AG09319 (cell line): ENCODE measurements at regions not wholly inside any gene's neighbourhood (a gene's known extent, or its start where the extent isn't known, plus 50 kb on each side); places are given as distances from the start of the nearest gene placed in this dataset.

Experiments used
- DNase-seq: peaks from one replicate; pipeline ENCODE4 v3.0.0-alpha.2; 2010; ENCODE audit warnings: low read depth; ENCODE audit errors: extremely low read depth
- TF ChIP-seq, protein P1 (sequence below): IDR thresholded peaks from 2 replicates; pipeline ENCODE4 v1.5.1; 2011; ENCODE audit warnings: low read depth, mild to moderate bottlenecking, inconsistent platforms, low read length, moderate library complexity

DNA sequence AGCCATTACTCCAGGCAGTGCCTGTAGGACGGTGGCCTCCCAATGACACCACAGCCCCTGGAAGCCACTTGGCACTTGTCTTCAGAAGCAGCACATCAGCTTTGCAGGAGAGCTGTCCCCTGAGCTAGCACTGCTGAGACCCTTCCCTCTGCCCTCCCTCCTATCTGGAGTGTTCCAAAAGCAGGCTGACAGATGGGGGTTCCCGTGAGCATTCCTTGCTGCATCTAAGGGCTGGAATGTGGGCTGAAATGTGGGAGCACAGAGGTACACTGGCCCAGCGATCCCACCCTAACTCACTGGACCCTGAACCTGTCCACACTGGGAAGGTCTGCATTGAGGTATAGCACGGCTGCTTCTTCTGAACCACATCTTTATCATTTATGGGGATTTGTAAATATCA, 230.1 kb downstream of the ANAPC1 start:
- DNase-seq = no peak
- TF ChIP-seq, protein P1, sequence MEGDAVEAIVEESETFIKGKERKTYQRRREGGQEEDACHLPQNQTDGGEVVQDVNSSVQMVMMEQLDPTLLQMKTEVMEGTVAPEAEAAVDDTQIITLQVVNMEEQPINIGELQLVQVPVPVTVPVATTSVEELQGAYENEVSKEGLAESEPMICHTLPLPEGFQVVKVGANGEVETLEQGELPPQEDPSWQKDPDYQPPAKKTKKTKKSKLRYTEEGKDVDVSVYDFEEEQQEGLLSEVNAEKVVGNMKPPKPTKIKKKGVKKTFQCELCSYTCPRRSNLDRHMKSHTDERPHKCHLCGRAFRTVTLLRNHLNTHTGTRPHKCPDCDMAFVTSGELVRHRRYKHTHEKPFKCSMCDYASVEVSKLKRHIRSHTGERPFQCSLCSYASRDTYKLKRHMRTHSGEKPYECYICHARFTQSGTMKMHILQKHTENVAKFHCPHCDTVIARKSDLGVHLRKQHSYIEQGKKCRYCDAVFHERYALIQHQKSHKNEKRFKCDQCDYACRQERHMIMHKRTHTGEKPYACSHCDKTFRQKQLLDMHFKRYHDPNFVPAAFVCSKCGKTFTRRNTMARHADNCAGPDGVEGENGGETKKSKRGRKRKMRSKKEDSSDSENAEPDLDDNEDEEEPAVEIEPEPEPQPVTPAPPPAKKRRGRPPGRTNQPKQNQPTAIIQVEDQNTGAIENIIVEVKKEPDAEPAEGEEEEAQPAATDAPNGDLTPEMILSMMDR = no peak

- DNase-seq = no peak
- TF ChIP-seq, protein P1 = no peak
Observed at GRCh38 chr2:111654829-111655228, 229.2 kb downstream of the ANAPC1 start.

DNA sequence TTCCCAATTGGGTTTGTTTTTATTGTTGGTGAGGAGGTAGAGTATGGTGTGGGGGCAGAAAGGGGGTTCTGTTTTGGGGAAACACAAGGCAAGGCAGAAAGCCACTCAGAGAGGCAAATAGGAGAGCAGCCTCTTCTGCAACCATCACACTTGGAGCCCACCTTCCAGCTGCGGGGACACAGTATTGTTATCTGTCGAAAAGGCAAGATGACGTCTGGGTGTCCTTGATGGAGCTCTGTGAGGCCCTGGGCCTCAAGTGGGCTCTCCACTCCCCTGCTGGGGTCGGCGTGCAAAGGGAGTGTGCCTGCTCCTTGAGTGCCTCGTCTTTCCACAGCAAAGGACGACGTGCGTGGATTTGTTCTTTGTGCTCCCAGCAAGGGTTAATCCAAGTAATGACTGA, 227.6 kb downstream of the ANAPC1 start:
- TF ChIP-seq, protein P1 = no peak

GRCh38 chr2:111656894-111657293, 227.1 kb downstream of the ANAPC1 start:
- DNase-seq = no peak
- TF ChIP-seq, protein P1 = no peak

More for the DNA sequence above, 227.6 kb downstream of the ANAPC1 start:
- DNase-seq = no peak

GRCh38 chr2:111657351-111657975, 226.5 kb downstream of the ANAPC1 start:
- TF ChIP-seq, protein P1 = no peak
- DNase-seq = no peak

DNA sequence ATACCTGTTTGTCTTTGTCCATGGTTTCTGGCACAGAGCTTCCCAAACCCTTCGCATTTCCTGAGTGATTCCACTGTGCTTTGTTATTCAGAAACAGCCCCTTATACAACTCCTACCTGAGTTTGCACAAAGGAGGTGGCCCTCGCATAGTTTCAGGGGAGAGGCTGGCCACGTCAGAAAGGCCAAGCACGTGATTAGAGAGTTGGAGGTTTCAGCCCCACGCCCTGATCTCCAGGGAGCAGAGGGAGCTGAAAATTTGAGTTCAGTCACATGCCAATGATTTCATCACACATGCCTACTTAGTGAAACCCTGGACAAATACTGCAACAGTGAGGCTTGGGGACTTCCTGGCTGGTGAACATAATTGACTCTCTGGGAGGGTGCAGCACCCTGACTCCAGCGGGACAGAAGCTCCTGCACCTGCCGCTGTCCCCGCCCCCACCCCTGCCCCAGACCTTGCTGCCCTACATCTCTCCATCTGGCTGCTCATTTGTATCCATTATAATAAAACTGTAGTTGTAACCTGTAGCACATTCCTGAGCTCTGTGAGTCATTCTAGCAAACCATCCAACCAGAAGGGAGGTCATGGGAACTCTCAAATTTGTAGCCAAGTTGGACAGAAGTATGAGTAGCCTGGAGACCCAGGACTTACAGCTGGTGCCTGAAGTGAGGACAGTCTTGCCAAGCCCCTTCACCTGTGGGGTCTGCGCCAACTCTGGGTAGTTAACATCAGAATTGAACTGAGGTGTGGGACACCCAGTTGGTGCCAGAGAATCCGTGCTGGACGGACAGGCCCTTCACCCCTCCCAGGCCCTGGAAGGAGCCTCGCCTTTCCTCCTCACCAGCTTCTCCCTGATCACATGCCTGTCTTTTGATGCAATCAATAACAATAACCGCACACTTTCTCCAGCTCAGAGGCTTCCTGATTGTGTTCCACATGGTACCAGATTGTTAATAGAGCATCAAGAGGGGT, 224.3 kb downstream of the ANAPC1 start:
- TF ChIP-seq, protein P1 = no peak
- peak; percentile 62 for DNase-seq

DNA sequence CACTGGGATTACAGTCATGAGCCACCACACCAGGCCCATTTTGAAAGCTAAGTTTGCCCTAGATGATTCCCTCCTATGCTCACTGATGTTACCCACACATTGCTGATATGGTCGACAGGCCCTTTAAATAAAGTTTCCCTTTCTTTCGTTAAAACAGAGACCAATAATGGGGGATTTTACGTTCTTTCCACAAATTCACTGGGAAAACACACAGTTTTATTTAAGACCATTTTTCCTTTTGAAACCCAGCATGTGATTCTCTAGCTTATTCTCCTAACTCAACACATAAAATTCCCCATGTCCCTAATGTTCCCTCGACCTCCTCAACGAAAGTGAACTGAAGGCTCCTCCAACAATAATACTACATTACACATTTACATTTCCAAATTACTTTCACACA, 223.2 kb downstream of the ANAPC1 start:
- TF ChIP-seq, protein P1 = no peak
- no peak for DNase-seq
